Activated B cell treated with CpG ODN at 0.5 μM for 24 hours (primary cell): ENCODE measurements at regions not wholly inside any gene's neighbourhood (a gene's known extent, or its start where the extent isn't known, plus 50 kb on each side); places are given as distances from the start of the nearest gene placed in this dataset.

Source experiments
- ATAC-seq: fragments of 200-7000 bp; cut with Tn5 transposase; one replicate; pipeline ENCODE4 v1.10.0; 2021; ENCODE audit warnings: low read depth, mild to moderate bottlenecking, moderate library complexity
- CTCF ChIA-PET: fragments of 350-600 bp; sonication (Branson Sonifier 250); formaldehyde crosslinking; loops from one replicate; lab custom pipeline; 2021; ENCODE audit warnings: antibody characterized with exemption; lab: Charles Lee
- POLR2A ChIA-PET: fragments of 350-600 bp; sonication (Branson Sonifier 250); formaldehyde crosslinking; loops from one replicate; lab custom pipeline; 2021; ENCODE audit warnings: antibody characterized with exemption; lab: Charles Lee
- DNase-seq: peaks from one replicate; pipeline ENCODE4 v3.0.0; 2022
- H3K27ac Mint-ChIP-seq: one replicate; pipeline ENCODE4 v1.8.0; 2020; ENCODE audit warnings: mixed read lengths
- H3K27me3 Mint-ChIP-seq: one replicate; pipeline ENCODE4 v1.8.0; 2021; ENCODE audit warnings: mixed read lengths
- H3K36me3 Mint-ChIP-seq: one replicate; pipeline ENCODE4 v1.8.0; 2021; ENCODE audit warnings: low read depth, mixed read lengths
- H3K4me1 Mint-ChIP-seq: one replicate; pipeline ENCODE4 v1.8.0; 2021; ENCODE audit warnings: mixed read lengths
- H3K4me3 Mint-ChIP-seq: one replicate; pipeline ENCODE4 v1.8.0; 2020; ENCODE audit warnings: mild to moderate bottlenecking, mixed read lengths
- H3K9me3 Mint-ChIP-seq: one replicate; pipeline ENCODE4 v1.8.0; 2020; ENCODE audit warnings: mixed read lengths
- intact Hi-C: fragments of 100-400 bp; cut with micrococcal nuclease; formaldehyde crosslinking; loops from one replicate; pipeline ENCODE4 v1.15.1; 2024
- TF ChIP-seq, protein P1 (sequence below): fragments of 200-600 bp; IDR thresholded peaks from one replicate; pipeline ENCODE4 v1.8.0; 2022; ENCODE audit warnings: antibody characterized with exemption, mild to moderate bottlenecking

GRCh38 chr2:149906886-149907285, 319.3 kb upstream of the MMADHC start:
- no peak overlapping the region for H3K27ac Mint-ChIP-seq
- ChIA-PET POLR2A (no interaction called here), CTCF (no interaction called here)
- no peaks in the 10 kb centered on the region for H3K27me3 Mint-ChIP-seq
- DNase-seq (no peak), ATAC-seq (no peak)
- no peaks in the 10 kb centered on the region for H3K9me3 Mint-ChIP-seq
- intact Hi-C loops = no loop called here
- TF ChIP-seq, protein P1, sequence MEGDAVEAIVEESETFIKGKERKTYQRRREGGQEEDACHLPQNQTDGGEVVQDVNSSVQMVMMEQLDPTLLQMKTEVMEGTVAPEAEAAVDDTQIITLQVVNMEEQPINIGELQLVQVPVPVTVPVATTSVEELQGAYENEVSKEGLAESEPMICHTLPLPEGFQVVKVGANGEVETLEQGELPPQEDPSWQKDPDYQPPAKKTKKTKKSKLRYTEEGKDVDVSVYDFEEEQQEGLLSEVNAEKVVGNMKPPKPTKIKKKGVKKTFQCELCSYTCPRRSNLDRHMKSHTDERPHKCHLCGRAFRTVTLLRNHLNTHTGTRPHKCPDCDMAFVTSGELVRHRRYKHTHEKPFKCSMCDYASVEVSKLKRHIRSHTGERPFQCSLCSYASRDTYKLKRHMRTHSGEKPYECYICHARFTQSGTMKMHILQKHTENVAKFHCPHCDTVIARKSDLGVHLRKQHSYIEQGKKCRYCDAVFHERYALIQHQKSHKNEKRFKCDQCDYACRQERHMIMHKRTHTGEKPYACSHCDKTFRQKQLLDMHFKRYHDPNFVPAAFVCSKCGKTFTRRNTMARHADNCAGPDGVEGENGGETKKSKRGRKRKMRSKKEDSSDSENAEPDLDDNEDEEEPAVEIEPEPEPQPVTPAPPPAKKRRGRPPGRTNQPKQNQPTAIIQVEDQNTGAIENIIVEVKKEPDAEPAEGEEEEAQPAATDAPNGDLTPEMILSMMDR = no peak
- H3K4me3 Mint-ChIP-seq = no peak overlapping the region
- H3K36me3 Mint-ChIP-seq = no peaks in the 10 kb centered on the region
- no peaks in the 10 kb centered on the region for H3K4me1 Mint-ChIP-seq

GRCh38 chr2:149904352-149905175, 317.0 kb upstream of the MMADHC start:
- no peak for DNase-seq
- H3K9me3 Mint-ChIP-seq = no peaks in the 10 kb centered on the region
- no peak for ATAC-seq
- no peaks in the 10 kb centered on the region for H3K27me3 Mint-ChIP-seq
- no peak overlapping the region for H3K4me3 Mint-ChIP-seq
- no peaks in the 10 kb centered on the region for H3K4me1 Mint-ChIP-seq
- POLR2A ChIA-PET = no interaction called here
- intact Hi-C loops = no loop called here
- no peak overlapping the region for H3K27ac Mint-ChIP-seq
- no peaks in the 10 kb centered on the region for H3K36me3 Mint-ChIP-seq
- CTCF ChIA-PET = no interaction called here
- TF ChIP-seq, protein P1 = no peak

DNA sequence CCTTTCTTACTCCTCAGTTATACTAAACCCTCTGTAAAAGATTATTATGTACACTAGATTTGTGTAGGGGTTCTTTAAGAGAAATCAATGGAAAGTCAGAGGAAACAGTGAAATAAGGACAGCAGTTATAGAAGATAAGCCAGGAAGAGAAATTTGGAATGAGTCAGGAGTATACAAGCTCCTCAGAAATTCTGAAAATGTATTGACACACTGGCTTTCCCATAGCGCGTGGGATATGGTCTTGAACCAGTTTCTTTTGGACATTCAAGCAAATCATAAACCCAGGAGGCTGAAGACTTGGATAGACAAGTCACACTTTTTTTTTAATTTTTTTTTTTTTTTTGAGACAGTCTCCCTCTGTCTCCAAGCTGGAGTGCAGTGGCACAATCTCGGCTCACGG, 316.1 kb upstream of the MMADHC start:
- Mint-ChIP-seq H3K4me3 (no peak overlapping the region), H3K9me3 (no peaks in the 10 kb centered on the region), H3K36me3 (no peaks in the 10 kb centered on the region), H3K4me1 (no peaks in the 10 kb centered on the region), H3K27me3 (no peaks in the 10 kb centered on the region), H3K27ac (no peak overlapping the region)
- no peak for DNase-seq
- ChIA-PET POLR2A (no interaction called here), CTCF (no interaction called here)
- intact Hi-C loops = no loop called here
- no peak for ATAC-seq
- TF ChIP-seq, protein P1 = no peak

DNA sequence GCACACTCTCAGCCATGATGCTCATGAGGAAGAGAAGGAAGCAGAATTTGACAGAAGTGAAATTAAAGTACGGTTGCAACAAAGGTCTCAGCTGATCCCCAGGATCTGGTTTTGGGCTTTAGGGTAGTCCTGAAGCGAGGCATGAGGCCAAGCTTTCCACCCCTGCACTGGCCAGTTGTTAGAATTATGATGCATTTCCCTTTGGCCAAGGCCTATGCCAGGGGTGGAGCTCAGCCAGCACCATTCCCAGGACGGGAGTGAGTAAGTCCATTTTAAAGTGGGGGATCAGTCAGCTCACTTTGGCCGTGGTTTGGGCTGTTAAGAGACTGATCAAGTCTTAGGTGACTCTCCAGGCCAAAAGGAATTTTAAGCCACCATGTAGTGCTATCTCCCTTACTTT, 314.5 kb upstream of the MMADHC start:
- intact Hi-C loops = no loop called here
- no peak for ATAC-seq
- no peaks in the 10 kb centered on the region for H3K4me1 Mint-ChIP-seq

DNA sequence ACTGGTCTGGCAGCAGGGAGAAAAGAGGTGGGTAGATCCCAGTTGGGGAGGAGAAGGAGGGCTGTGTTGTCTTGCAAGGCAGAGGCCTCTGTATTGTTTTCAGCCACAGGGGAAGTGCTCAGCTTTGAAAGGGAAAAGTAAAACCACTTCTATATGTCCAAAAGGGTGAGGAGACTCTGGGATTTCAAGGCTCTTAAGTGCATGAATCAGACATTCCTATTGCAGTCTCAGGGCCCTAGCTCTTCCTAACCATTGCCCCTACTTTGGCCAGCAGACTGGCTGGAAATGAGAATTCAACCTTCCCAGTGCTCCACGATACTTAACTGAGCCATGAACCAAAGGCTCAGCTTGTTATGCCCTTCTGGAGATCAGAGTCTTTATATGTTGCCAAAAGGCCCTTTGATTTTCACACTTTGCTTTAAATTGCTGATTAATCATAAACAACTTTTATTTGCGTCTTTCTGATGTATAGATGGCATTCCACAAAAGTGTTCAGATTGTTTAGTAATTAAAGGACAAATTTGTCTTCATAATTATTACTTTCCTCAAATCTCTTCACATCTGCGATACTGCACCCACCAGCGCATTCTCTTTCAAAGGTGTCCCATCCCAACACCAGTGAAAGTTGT, 313.8 kb upstream of the MMADHC start:
- Mint-ChIP-seq H3K4me1 (no peaks in the 10 kb centered on the region), H3K27me3 (no peaks in the 10 kb centered on the region), H3K4me3 (no peak overlapping the region), H3K27ac (no peak overlapping the region), H3K9me3 (no peaks in the 10 kb centered on the region), H3K36me3 (no peaks in the 10 kb centered on the region)
- no peak for DNase-seq
- POLR2A ChIA-PET = no interaction called here
- CTCF ChIA-PET = no interaction called here
- intact Hi-C loops = no loop called here
- ATAC-seq = no peak
- TF ChIP-seq, protein P1 = no peak

More for the DNA sequence above, 314.5 kb upstream of the MMADHC start:
- no peaks in the 10 kb centered on the region for H3K27me3 Mint-ChIP-seq
- no peak overlapping the region for H3K4me3 Mint-ChIP-seq
- TF ChIP-seq, protein P1 = no peak
- ChIA-PET CTCF (no interaction called here), POLR2A (no interaction called here)
- H3K27ac Mint-ChIP-seq = no peak overlapping the region
- H3K9me3 Mint-ChIP-seq = no peaks in the 10 kb centered on the region
- H3K36me3 Mint-ChIP-seq = no peaks in the 10 kb centered on the region
- DNase-seq = no peak
